Neuronal stem cell (in vitro differentiated cells): ENCODE measurements at regions not wholly inside any gene's neighbourhood (a gene's known extent, or its start where the extent isn't known, plus 50 kb on each side); places are given as distances from the start of the nearest gene placed in this dataset.

Experiments used
- DNase-seq: peaks from one replicate; pipeline ENCODE4 v3.0.0-alpha.2; 2013; ENCODE audit warnings: low spot score
- H2AFZ ChIP-seq: one replicate; pipeline ENCODE4 v1.6.1; 2013; ENCODE audit warnings: mild to moderate bottlenecking, low read length, inconsistent platforms
- H2AK5ac ChIP-seq: 2 replicates; pipeline ENCODE4 v1.6.1; 2013; ENCODE audit warnings: low read depth, mild to moderate bottlenecking, inconsistent platforms, low read length, moderate library complexity, mixed read lengths
- H2BK120ac ChIP-seq: 2 replicates; pipeline ENCODE4 v1.6.1; 2013; ENCODE audit warnings: low read depth, mild to moderate bottlenecking, inconsistent platforms, low read length, moderate library complexity, mixed read lengths
- H2BK12ac ChIP-seq: one replicate; pipeline ENCODE4 v1.6.1; 2013; ENCODE audit warnings: low read length, inconsistent platforms
- H2BK15ac ChIP-seq: 2 replicates; pipeline ENCODE4 v1.6.1; 2013; ENCODE audit warnings: mild to moderate bottlenecking, low read length, inconsistent platforms, mixed read lengths
- H2BK5ac ChIP-seq: one replicate; pipeline ENCODE4 v1.6.1; 2013; ENCODE audit warnings: inconsistent platforms, mild to moderate bottlenecking, low read length, moderate library complexity
- H3K14ac ChIP-seq: one replicate; pipeline ENCODE4 v1.6.1; 2013; ENCODE audit warnings: low read length, inconsistent platforms
- H3K18ac ChIP-seq: 2 replicates; pipeline ENCODE4 v1.6.1; 2013; ENCODE audit warnings: low read length, inconsistent platforms
- H3K23ac ChIP-seq: 2 replicates; pipeline ENCODE4 v1.6.1; 2013; ENCODE audit warnings: low read depth, mild to moderate bottlenecking, mixed read lengths, low read length, inconsistent platforms; ENCODE audit not compliant: poor library complexity
- H3K27ac ChIP-seq: replicated peaks from 3 replicates; pipeline ENCODE4 v1.5.1; 2013; ENCODE audit warnings: low read length, inconsistent platforms
- H3K27me3 ChIP-seq, 3 experiments: 2 replicates each; pipeline ENCODE4 v1.6.1; 2013; ENCODE audit warnings: low read length in 3 of 3, mild to moderate bottlenecking in 2 of 3, inconsistent platforms in 1 of 3, low read depth in 1 of 3, mixed read lengths in 1 of 3, moderate library complexity in 1 of 3; ENCODE audit not compliant: control insufficient read depth in 3 of 3, insufficient read depth in 3 of 3
- H3K36me3 ChIP-seq, 2 donors: replicated peaks in 1 of 2; 2 replicates each; pipeline ENCODE4 v1.6.1; 2013; ENCODE audit warnings: low read length in 2 of 2; ENCODE audit not compliant: control insufficient read depth in 2 of 2, insufficient read depth in 2 of 2
- H3K4ac ChIP-seq: 2 replicates; pipeline ENCODE4 v1.6.1; 2013; ENCODE audit warnings: inconsistent platforms, mild to moderate bottlenecking, low read length, moderate library complexity
- H3K4me1 ChIP-seq, 2 donors: 1 replicate in 1 of 2; 2 replicates in 1 of 2; pipeline ENCODE4 v1.6.1; 2013; ENCODE audit warnings: low read length in 2 of 2, low read depth in 1 of 2; ENCODE audit not compliant: control insufficient read depth in 2 of 2, insufficient read depth in 1 of 2
- H3K4me2 ChIP-seq: one replicate; pipeline ENCODE4 v1.6.1; 2013; ENCODE audit warnings: mild to moderate bottlenecking, low read length, inconsistent platforms; ENCODE audit not compliant: insufficient read depth, poor library complexity, severe bottlenecking
- H3K4me3 ChIP-seq, 2 donors: 2 replicates each; pipeline ENCODE4 v1.5.1; 2013; ENCODE audit warnings: low read length in 2 of 2, mild to moderate bottlenecking in 2 of 2, inconsistent platforms in 1 of 2, moderate library complexity in 1 of 2
- H3K79me1 ChIP-seq: one replicate; pipeline ENCODE4 v1.6.1; 2013; ENCODE audit warnings: low read depth, mild to moderate bottlenecking, inconsistent platforms, low read length, moderate library complexity
- H3K9ac ChIP-seq: one replicate; pipeline ENCODE4 v1.6.1; 2013; ENCODE audit warnings: mild to moderate bottlenecking, low read depth, low read length, inconsistent platforms; ENCODE audit not compliant: poor library complexity
- H3K9me3 ChIP-seq, 2 donors: replicated peaks in 1 of 2; 2 replicates each; pipeline versions ENCODE3 to v1.6.1; 2013; ENCODE audit warnings: low read length in 2 of 2, mild to moderate bottlenecking in 2 of 2, inconsistent platforms in 1 of 2, low read depth in 1 of 2, mixed read lengths in 1 of 2, moderate library complexity in 1 of 2; ENCODE audit not compliant: control insufficient read depth in 2 of 2, insufficient read depth in 1 of 2
- H4K8ac ChIP-seq: one replicate; pipeline ENCODE4 v1.6.1; 2013; ENCODE audit warnings: low read depth, mild to moderate bottlenecking, inconsistent platforms, low read length, moderate library complexity
- H4K91ac ChIP-seq: one replicate; pipeline ENCODE4 v1.6.1; 2013; ENCODE audit warnings: low read length, low read depth, mild to moderate bottlenecking, inconsistent platforms; ENCODE audit not compliant: poor library complexity
- WGBS, 2 donors: extraction: QIAGEN DNeasy Blood & Tissue Kit; methylation state at CpG; one replicate each; pipeline ENCODE4 v1.1.7; 2013; ENCODE audit warnings: missing lambda C conversion rate in 2 of 2, mixed read lengths in 1 of 2; ENCODE audit not compliant: insufficient read length in 2 of 2, insufficient replicate concordance in 1 of 2; ENCODE audit errors: extremely low coverage in 2 of 2; 5-methylcytosine and 5-hydroxymethylcytosine counted together

- Histone ChIP-seq H2BK120ac (no peak overlapping the region), H4K91ac (no peak overlapping the region), H3K9ac (no peak overlapping the region), H3K4me1 (no peaks in the 10 kb centered on the region), H3K9me3 (no peaks in the 10 kb centered on the region), H2AFZ (no peak overlapping the region), H2AK5ac (no peak overlapping the region), H3K27ac (no peak overlapping the region), H3K4ac (no peak overlapping the region), H3K36me3 (no peaks in the 10 kb centered on the region), H3K4me3 (no peak overlapping the region), H4K8ac (no peak overlapping the region), H3K14ac (no peak overlapping the region), H3K4me2 (no peak overlapping the region), H3K27me3 (no peaks in the 10 kb centered on the region), H2BK12ac (no peak overlapping the region), H2BK15ac (no peak overlapping the region), H2BK5ac (no peak overlapping the region), H3K23ac (no peak overlapping the region), H3K79me1 (no peaks in the 10 kb centered on the region), H3K18ac (no peak overlapping the region)
- no peak for DNase-seq
- WGBS, 2 donors: no CpG with 5 or more reads among the region's 12 CpGs
These were observed 236.3 kb downstream of the BAMBI start for GRCh38 chr10:28913436-28914237.

- no peak overlapping the region for H3K18ac ChIP-seq
These were observed 237.4 kb downstream of the BAMBI start for GRCh38 chr10:28914701-28915100.

GRCh38 chr10:28915989-28916588 lies 238.8 kb downstream of the BAMBI start:
- H2BK120ac ChIP-seq: no peak overlapping the region

More at GRCh38 chr10:28914701-28915100, 237.4 kb downstream of the BAMBI start:
- no peak overlapping the region for H3K4ac ChIP-seq
- H4K8ac ChIP-seq: no peak overlapping the region
- no peaks in the 10 kb centered on the region for H3K9me3 ChIP-seq
- no peaks in the 10 kb centered on the region for H3K27me3 ChIP-seq
- no peak overlapping the region for H2AFZ ChIP-seq
- H2BK12ac ChIP-seq: no peak overlapping the region
- no peak overlapping the region for H2BK120ac ChIP-seq
- H3K4me3 ChIP-seq: no peak overlapping the region
- H3K27ac ChIP-seq: no peak overlapping the region
- DNase-seq: no peak
- no peak overlapping the region for H2BK5ac ChIP-seq
- H2AK5ac ChIP-seq: no peak overlapping the region
- H2BK15ac ChIP-seq: no peak overlapping the region
- no peak overlapping the region for H4K91ac ChIP-seq
- H3K14ac ChIP-seq: no peak overlapping the region
- no peak overlapping the region for H3K4me2 ChIP-seq
- H3K9ac ChIP-seq: no peak overlapping the region
- WGBS, 2 donors: no CpG with 5 or more reads among the region's 3 CpGs
- no peaks in the 10 kb centered on the region for H3K79me1 ChIP-seq
- H3K23ac ChIP-seq: no peak overlapping the region
- H3K4me1 ChIP-seq: no peaks in the 10 kb centered on the region
- no peaks in the 10 kb centered on the region for H3K36me3 ChIP-seq

GRCh38 chr10:28920091-28920490 lies 242.8 kb downstream of the BAMBI start:
- Histone ChIP-seq H3K4me2 (no peak overlapping the region), H3K4me3 (no peak overlapping the region), H3K9ac (no peak overlapping the region), H3K4me1 (no peaks in the 10 kb centered on the region), H3K27me3 (peaks cover 0 to 15% (median 2%) of the 10 kb centered on the region in 3 experiments), H2BK120ac (no peak overlapping the region), H2BK15ac (no peak overlapping the region), H4K8ac (no peak overlapping the region), H3K23ac (no peak overlapping the region), H3K27ac (no peak overlapping the region), H3K79me1 (no peaks in the 10 kb centered on the region), H3K9me3 (peaks cover 0 to 3% of the 10 kb centered on the region in 2 donors), H3K14ac (no peak overlapping the region), H3K18ac (no peak overlapping the region), H2AK5ac (no peak overlapping the region), H3K36me3 (no peaks in the 10 kb centered on the region), H2BK5ac (no peak overlapping the region), H2AFZ (no peak overlapping the region), H4K91ac (no peak overlapping the region), H3K4ac (no peak overlapping the region), H2BK12ac (no peak overlapping the region)
- WGBS, 2 donors: no CpG with 5 or more reads among the region's 3 CpGs
- DNase-seq: no peak

More at GRCh38 chr10:28915989-28916588, 238.8 kb downstream of the BAMBI start:
- Histone ChIP-seq H3K4me1 (no peaks in the 10 kb centered on the region), H2BK12ac (no peak overlapping the region), H2BK15ac (no peak overlapping the region), H3K18ac (no peak overlapping the region), H3K36me3 (no peaks in the 10 kb centered on the region), H2AFZ (no peak overlapping the region), H2AK5ac (no peak overlapping the region), H2BK5ac (no peak overlapping the region), H3K4me2 (no peak overlapping the region), H3K27me3 (no peaks in the 10 kb centered on the region), H4K91ac (no peak overlapping the region), H3K9me3 (no peaks in the 10 kb centered on the region), H3K27ac (no peak overlapping the region), H3K4me3 (no peak overlapping the region), H3K4ac (no peak overlapping the region), H3K23ac (no peak overlapping the region), H4K8ac (no peak overlapping the region), H3K79me1 (no peaks in the 10 kb centered on the region), H3K14ac (no peak overlapping the region), H3K9ac (no peak overlapping the region)
- WGBS, 2 donors: no CpG with 5 or more reads among the region's 9 CpGs
- DNase-seq: no peak
